GM08714 (cell line): ENCODE measurements at regions not wholly inside any gene's neighbourhood (a gene's known extent, or its start where the extent isn't known, plus 50 kb on each side); places are given as distances from the start of the nearest gene placed in this dataset.

Experiments used
- H3K4me3 ChIP-seq: fragments of 200-500 bp; sonication (Bioruptor generic); 2 replicates; pipeline ENCODE4 v1.5.1; 2014; ENCODE audit warnings: mild to moderate bottlenecking, low read length, inconsistent platforms
- ZNF274 ChIP-seq: IDR thresholded peaks from 2 replicates; pipeline ENCODE4 v1.6.1; 2012; ENCODE audit warnings: mild to moderate bottlenecking, low read depth, low read length

DNA sequence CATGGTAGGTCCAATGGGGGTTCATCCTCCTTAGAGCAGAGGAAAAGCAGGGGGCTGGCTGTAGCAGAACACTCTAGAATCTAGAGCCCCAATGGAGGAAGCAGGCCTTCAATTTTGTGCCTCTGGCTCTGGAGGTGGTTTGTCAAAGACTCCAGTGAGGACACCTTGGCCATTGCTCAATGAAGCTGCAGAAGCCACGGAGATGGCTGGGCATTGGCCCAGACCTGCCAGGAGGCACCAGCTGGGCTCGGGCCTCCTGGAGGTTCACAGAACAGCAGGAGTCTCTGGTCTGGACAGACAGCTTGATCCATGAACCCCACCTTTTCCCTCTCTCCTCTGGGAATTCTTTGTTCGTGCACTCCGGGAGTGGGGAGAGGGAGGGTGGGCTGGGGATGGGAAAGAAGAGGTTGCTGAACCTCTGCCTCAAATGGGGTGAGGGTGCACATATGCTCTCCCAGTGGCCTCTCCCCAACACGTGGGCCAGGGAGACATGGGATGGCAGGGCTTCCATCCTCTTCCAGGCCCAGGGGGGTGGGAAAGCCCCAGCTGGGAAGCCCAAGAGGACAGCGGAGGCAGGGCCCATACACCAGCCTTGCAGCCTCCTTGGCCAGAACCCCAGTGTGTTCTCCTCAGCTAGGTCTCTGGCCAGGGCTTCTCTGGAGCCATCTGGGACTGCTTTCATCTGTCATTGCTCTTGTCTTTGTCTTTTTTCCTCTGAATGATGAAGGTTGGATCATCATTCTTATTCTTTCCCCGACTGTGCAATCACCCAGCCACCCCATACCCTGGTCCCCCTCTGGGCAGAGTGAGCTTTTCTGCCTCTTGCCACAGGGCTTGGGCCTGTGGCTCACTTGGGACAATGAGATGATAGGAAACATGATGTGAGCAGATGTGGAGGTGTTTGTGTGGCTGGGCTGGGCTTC, 1019.4 kb downstream of the BRD1 start:
- no peak for TF ChIP-seq ZNF274
- H3K4me3 ChIP-seq: no peak overlapping the region

DNA sequence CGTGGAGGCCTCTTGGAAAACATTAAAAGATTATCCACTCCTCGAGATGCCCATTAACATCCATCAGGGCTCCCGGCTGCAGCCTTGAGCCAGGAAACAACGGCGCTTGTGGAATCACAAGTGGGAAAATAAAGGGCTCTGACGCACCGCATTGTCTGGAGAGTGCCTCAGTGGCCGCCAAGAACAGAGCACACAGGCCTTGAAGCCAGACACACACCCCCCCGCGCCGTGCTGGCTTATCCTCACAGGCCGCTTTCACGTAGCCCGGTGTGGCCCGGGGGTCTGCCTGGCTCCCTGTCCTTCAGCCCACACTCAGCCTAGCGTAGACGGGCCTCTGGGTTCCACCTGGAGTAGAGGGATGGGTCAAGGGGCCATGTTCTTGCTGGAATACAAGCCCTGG, 1020.5 kb downstream of the BRD1 start:
- no peak for TF ChIP-seq ZNF274
- H3K4me3 ChIP-seq: no peak overlapping the region

DNA sequence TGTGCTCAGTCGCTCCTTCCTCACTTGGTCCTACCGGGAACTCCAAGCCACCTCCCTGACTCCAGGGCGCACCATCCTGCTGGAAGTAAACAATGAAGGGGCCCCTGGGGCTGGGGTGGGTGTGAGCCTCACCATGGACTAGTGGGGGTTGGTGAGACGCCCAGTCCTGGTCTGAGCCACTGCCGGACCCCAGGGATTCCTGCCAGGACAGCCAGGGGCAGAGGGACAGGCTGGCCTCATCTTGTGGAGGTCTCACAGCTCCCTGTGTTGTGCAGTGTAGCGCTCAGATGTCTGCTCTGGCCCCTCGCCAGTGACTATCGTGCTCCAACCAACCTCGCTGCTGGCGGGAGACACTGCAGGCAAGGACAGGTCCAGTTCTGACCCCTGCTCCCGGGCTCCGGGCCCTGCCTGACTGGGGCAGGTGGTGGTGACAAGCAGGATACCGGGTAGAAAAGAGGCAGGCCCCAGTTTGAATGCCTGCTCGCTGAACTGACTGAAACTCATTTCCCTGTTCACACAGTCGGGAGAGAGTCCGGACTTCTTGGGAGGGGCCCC, 1021.4 kb downstream of the BRD1 start:
- no peak for TF ChIP-seq ZNF274
- no peak overlapping the region for H3K4me3 ChIP-seq

DNA sequence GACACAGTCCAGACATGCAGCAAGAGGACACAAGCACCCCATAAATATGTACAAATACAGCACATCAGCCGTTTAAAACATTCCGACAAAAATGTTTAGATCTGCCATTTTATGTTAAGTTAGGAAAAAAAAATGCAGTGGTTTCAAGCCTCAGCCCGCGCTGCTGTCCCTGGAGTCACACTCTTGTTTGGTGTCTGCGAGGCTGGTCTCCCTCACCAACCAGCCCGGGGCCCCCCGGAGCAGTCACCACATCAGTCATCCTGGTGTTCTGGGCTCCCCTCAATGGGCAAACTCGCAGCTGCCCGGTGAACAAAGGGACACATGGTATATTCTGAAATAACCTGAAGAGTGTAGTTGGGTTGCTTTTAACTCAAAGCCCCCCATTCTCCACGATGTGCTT, 1022.2 kb downstream of the BRD1 start:
- TF ChIP-seq ZNF274: no peak
- no peak overlapping the region for H3K4me3 ChIP-seq

DNA sequence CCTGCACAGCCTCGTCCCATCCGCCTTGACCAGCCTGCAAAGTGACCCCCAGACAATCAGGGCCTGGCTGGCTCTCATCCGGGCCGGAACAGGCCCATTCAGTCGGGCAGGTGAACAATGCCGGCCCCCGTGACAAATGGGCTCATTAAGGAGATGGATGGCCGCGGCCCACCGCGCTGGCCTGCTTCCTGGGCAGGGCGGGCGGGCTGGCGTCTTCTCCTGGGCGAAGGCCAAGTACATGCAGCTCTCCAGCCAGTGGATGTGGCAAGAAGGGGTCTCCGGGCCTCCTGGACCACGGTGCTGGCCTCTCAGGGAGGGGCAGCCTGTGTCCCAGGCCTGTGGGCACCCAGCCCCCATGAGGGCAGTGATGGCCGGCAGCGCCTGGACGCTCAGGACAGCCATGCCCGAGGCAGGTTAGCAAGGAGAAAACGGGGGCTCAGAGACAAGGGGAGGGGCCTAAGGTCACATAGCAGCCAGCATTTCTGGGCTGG, 1022.8 kb downstream of the BRD1 start:
- no peak for TF ChIP-seq ZNF274
- H3K4me3 ChIP-seq: no peak overlapping the region

DNA sequence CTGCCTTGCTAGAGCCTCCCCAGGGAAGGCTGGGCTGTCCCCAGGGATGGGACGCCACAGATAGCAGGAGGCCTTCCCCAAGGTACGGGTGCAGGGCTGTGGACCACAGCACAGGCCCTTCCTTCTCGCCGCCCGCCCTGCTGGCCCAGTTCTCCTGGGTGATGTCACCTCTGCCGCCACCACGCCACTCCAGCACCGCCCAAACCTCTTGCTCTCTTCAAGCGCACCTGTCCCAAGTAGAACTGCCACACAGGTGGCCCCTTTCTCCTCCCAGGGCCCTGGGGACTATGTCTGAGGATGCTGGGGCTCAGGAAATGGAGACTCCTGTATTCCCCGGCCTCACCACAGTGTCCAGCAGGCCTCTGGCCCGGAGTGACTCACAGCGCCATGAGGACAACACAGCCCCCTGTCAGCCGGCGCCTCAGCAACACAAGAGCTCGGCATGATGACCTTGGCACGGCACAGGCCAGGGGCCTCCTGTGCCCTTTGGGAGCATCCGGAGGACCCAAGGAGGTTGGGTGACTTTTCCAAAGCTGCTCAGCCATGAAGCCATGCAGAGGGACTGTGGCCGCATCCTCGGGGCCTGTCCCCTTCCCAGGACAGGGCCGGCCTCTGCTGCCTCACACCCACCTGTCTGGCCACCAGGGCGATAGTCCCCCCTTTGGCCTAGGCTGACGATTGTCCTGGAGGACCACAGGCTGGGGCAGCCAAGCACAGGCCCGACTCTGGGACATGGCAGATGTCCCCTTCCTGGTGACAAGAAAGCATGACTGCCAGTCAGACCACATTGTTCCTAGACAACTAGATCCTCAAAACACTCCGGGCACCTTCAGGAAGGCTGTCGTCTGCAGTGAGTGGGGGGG, 1023.5 kb downstream of the BRD1 start:
- no peak for TF ChIP-seq ZNF274
- no peak overlapping the region for H3K4me3 ChIP-seq

DNA sequence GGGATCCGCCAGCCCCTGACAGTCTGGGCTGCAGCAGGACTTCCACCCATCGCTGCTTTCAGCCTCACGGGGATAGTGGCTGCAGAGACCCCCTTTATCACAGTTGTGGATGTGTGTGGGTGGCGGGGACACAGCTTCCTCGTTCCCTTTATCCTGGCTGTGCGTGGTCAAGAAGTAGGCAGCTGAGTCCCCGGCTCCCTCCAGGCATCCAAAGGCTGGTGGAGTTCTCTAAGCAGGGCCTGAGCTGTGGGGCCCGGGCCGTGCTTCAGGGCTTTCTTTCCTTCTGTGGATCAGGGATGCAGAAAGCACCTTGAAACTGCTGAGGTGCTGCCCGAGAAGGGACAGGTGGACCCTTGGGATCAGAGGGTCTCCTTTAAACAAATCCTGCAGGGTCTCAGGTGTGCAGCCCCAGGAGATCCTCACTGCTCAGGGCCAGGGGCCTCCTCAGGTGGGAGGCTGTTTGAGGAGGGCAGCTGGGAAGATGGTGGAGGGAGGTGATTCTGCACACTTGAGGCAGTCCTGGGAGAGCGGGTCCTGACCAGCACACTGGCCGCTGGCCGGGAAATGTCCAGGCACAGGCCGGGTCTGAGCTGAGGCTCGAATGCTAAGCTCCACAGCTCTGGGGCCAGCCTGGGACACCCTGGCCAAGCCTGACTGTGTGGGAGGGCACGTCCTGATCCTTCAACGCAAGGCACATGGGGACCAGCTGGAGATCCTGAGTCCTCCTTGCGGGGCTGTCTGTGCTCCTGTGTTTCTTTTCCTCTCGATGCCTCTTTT, 1024.3 kb downstream of the BRD1 start:
- no peak for TF ChIP-seq ZNF274
- no peak overlapping the region for H3K4me3 ChIP-seq

DNA sequence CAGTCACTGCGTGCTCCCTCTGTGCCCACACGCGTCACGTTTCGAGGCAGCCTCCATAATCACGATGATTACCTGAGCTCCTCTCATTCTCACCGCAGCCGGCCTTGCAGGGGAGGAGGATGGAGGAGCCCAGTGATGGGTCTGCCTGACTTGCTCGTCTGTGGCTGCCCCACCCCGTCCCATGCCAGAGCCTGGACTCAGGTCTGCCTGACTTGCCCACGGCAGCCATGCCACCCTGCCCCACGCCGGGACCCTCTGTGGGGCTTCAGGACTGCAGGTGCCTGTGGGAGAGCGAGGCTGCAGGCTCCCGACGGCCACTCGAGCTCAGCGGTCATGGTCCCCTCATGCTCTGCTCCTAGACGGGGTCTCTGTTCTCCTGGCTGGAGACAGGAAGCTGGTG, 1025.1 kb downstream of the BRD1 start:
- TF ChIP-seq ZNF274: no peak
- H3K4me3 ChIP-seq: no peak overlapping the region

DNA sequence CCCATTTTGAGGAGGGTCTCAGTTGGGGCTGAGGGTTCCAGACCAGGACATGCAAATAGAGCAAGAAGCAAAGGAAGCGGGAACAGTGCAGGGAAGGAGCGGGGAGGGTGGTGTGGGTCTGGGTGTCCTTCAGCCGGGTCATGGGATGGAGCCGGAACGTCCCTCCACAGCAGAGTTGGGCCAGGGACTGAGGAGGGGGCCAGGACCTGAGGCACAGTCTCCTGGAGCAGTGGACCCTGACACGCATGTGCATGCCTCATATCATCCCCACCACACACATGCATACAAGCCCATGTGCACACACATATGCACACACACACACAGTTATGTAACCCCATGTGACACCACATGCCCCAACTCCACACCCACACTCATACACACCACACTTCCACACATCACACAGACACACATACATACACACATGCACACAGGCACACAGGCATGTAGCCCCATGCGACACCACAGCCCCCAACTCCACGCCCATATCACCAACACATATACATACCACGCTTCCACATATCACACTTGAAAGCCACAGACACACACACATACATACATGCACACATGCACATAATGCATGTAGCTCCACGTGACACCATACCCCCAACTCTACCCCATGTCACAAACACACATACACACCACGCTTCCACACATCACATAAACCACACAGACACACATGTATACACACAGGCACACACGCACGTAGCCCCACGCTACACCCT, 1026.6 kb downstream of the BRD1 start:
- no peak for TF ChIP-seq ZNF274
- H3K4me3 ChIP-seq: no peak overlapping the region

DNA sequence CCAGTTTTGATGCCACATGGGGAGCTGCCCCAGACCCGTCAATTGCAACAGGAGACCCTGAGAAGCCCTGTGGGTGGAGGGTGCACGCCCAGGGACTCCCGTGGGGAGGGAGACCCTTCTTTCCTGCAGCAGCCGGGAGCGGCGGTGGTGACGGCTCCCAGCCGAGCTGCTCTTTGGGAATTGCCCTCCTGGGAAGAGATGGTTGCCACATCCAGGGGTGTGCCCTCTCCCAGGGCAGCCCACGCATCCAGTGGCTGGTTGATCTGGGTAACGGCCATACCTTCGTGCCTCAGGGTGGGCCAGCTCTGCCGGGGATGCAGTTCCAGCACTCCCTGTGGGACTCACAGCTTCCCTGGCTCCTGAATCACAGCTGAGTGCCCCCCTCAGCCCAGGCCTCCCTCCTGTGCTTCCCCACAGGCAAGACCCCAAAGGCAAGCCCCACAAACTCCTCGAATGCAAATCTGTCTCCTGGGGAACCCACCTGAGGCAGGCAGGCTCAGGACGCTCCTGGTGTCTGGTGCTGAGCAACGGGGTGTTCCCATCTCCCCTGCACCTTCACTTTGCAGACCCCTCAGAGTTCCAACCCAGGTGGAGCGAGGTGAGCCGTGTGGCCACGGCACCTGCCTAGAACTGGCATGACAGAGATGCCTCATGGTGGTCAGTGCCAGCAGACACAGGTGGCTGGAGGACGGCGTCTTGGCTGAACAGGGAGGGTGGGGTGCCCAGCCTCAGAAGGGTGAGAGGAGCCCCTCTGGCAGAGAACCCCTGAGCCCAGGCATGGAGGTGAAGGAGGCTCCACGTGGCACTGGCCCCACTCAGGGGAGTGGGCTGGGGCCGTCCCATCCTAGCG, 1027.4 kb downstream of the BRD1 start:
- TF ChIP-seq ZNF274: no peak

DNA sequence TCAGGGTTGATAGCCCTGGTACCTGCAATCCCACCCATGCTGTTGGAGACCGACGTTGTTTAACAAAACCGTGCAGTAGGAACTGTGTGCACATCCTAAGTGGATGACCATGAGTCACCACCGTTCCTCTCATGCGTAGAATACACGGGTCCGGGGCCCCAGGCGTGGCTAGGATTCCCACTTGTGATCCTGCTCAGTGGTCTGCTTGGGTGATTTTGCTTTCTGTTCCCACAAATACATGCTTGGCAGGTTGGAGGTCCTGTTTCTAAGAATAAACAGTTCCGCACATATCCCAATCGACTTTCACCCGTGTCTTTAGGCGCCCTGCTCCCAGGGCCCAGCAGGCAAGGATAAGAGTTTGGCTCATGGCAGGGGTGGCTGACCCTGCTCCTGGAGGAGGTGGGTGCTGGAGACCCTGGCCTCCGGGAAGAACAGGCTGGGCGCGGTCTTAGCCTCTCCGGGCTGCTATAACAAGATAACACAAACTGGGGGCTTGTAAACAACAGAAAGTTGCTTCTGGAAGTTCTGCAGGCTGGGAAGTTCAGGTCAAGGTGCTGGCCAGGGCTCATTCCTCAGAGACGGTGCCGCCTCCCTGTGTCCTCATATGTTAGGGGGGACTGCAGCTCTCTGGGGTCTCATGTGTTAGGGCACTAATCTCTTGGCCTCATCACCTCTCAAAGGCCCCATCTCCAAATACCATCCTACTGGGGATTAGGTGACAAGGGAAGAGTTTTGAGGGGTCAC, 1028.3 kb downstream of the BRD1 start:
- TF ChIP-seq ZNF274: no peak
- no peak overlapping the region for H3K4me3 ChIP-seq

More for the DNA sequence above, 1027.4 kb downstream of the BRD1 start:
- H3K4me3 ChIP-seq: no peak overlapping the region
